NK-92 treated with Interleukin-12 subunit alpha and Interleukin-12 subunit beta, amount 100 ng/mL, for 24 hours (cell line): ENCODE measurements at regions not wholly inside any gene's neighbourhood (a gene's known extent, or its start where the extent isn't known, plus 50 kb on each side); places are given as distances from the start of the nearest gene placed in this dataset.

Source experiments
- DNase-seq: peaks from one replicate; lab custom pipeline; 2025; lab: John Stamatoyannopoulos, UW

DNA sequence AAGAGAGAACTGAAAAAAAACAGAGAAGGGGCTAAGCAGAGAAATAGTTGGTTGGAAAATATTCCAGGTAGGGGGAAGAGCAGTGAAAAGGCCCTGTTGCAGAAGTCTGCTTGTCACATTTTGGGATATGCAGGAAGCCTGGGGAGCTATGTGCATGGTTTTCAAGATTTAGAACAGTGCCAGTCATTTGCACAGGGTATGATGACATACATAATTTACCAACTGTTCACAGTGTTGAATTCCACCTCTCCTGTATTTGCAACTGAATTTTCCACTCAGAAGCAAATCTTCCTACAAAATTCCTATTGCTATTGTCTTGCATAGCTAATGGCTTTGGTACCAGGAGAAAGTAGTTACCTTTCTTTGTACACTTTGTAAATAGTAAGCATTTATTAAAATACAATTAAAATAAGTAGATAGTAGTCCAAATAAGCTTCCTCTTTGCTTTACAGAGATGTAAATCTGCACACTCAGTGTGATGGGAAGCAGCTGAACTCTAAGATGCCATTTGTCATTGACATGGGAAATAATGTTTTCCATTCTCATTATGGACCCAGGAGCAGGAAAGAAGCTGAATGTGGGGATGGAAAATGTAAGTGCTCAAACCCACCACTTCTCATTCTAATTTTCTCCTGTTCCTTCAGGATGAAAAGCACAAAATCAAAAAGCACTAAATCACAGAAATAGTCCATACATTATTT is 177.4 kb downstream of the BTG1 start:
- DNase-seq: no peak

DNA sequence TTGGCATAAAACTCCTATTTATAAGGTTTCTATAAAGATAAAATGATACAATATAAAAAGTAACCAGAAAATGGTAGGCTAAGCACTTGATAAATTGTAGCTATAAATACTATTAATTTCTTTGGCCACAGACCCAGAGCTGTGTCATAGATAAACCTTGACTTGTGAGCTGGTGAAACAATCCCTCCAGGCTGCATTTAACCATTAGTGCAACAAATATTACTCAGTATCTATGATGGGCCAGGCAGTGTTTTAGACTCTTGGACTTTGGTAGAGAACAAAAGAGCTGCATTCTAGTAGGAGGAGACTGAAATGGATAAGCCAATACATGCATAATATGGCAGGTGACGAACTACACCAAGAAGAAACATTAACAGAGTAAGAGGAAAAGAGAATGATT is 178.1 kb downstream of the BTG1 start:
- no peak for DNase-seq

DNA sequence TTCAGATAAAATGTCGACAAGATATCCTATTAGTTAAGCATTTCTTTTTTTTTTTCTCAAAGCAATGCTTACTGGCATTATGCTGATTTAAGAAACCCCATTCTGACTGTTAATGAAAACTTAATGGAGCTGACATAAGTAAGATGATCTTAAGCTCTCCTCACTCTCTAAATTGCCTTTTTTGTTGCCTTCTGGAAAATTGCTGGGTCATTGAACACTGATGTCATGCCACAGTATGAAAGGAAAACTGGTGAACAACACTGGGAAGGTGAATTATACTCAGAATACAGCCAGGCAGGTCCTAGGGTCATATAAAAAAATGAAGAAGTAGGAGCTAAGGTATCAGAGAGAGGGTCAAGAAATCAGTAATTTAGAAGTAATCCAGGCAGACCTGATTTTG is 179.9 kb downstream of the BTG1 start:
- no peak for DNase-seq

DNA sequence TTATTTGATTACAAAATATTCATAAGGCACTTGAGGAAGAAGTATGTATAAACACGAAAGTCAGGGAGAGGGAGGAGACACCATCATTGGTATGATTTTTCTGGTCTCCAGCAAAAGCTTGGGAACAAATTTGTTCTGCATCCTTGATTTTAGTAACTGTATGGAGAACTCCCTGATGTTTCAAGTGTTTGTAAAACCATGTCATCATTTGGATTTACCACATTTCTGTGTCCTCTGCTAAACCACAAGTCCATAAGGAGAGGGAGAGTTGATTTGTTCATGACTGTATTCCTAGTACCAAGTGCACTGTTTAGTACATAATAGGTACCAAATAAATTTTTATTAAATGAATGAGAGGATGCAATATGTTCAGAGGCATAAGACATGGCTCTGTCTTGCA is 181.1 kb downstream of the BTG1 start:
- no peak for DNase-seq

DNA sequence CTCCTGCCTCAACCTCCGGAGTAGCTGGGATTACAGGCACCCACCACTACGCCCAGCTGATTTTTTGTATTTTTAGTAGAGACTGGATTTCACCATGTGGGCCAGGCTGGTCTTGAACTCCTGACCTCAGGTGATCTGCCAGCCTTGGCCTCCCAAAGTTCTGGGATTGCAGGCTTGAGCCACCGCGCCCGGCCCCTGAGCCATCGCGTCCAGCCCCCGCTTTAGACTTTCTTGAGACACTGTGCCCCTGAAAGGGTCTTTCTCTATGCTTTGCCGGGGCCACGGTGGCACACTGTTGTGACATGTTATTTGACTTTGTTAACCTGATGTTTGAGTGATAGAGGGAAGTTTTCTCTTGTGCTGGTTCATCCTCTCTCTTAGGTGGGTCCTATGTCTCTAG is 186.4 kb downstream of the BTG1 start:
- no peak for DNase-seq

DNA sequence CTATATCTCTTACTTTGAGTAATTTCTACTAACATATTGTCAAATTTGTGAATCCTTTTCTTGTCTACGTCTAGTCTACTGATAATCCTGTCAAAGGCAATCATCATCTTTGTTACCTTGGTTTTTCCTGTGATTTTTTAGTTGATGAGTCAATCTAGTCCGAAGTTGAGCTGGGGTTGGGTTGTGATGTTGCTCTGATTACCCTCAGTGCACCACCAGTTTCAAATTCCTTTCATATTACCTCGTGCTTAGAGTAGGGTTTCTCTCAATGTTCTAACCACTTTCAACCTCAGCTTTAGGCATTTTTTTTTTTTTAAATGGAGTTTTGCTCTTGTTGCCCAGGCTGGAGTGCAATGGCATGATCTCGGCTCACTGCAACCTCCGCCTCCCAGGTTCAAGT is 186.8 kb downstream of the BTG1 start:
- DNase-seq: no peak

DNA sequence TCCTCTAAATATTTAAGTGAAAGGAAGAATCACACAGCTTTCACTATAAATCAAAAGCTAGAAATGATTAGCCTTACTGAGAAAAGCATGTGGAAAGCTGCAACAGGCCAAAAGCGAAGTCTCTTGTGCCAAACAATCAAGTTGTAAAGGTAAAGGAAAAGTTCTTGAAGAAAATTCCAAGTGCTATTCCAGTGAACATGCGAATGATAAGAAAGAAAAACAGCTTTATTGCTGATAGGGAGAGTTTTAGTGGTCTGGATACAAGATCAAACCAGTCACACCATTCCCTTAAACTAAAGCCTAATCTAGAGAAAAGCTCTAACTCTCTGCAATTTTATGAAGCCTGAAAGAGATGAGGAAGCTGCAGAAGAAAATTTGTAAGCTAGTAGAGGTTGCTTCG is 190.9 kb downstream of the BTG1 start:
- no peak for DNase-seq

DNA sequence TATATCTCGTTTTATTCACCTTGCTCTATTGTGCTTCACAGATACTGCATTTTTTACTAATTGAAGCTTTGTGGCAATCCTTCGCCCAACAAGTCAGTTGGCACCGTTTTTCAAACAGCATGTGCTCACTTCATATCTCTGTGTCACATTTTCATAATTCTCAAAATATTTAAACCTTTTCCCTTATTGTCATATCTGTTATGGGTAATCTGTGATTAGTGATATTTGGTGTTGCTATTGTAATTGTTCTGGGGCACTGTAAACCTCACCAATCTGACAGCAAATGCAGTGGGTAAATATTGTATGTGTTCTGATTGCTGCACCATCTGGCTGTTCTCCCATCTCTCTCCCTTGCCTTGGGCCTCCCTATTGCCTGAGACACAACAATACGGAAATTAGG is 191.3 kb downstream of the BTG1 start:
- no peak for DNase-seq

DNA sequence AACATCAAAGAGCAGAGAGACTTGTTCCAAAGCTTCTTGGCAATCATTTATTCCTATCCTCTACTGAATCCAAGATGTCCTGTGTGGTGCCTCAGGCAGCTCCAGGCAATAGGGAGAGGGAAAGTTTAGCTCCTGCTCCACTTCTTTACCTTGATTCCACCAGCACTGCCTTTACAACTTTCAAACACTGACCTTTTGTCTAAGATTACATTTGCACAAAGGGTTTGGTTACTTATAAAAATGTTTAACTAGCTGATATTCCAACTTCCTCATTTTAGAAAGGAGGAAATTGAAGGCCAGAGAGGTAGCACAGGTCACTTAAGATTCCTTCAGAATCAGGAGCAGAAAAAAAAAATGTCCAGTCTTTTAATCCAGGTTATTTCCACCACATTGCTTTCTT is 192.7 kb downstream of the BTG1 start:
- no peak for DNase-seq

DNA sequence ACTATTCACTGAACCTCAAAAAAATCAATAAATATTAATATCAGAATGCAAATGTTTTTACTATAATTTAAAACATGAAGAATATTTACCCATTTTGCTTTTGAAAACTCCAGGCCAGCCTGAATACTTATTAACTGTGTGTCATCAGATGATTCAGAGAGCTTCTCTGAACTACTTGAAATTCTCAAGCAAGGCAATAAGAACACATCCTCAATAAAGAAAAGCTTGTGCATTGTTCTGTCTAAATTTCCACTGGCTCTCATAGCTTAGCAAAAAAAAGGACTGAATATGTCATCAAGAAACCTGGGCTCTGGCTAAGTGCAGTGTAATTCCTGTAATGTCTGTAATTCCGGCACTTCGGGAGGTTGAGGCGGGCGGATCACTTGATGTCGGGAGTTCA is 194.1 kb downstream of the BTG1 start:
- no peak for DNase-seq

DNA sequence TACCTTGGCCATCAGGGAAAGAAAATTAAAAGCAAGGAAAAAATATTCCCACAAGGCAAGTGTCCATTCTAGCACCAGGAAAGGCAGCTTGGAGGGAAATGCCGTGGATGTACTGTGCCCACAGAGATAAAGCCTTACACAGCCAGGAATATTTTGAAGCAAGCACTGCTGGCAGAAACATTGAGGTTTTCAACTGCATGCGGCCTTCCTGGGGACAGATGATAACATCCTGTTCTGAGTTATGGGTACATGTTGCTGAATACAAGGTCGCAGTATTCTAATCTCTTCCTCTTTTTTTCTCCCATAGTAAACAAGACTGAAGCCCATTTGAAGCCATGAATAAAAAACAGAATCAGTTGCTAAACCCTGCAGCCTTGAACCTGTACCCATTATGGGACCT is 197.1 kb downstream of the BTG1 start:
- DNase-seq: no peak

DNA sequence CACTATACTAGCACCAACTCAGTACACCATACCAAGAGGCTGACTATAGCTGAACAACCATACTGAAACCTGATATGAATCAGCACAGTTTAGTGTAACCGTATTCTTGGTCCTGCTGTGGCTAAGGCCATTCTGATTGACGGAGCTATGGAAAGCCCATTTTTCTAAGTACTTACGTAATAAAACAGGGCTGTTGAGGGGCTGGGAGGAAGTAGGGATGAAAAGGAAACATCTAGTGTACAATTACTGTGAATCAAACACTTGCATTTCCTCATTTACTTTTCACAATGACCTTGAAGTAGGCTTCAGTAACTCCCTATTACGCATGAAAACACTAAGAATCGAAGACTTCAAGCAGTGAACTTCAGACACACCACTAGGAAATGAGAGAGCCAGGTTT is 198.2 kb downstream of the BTG1 start:
- no peak for DNase-seq

DNA sequence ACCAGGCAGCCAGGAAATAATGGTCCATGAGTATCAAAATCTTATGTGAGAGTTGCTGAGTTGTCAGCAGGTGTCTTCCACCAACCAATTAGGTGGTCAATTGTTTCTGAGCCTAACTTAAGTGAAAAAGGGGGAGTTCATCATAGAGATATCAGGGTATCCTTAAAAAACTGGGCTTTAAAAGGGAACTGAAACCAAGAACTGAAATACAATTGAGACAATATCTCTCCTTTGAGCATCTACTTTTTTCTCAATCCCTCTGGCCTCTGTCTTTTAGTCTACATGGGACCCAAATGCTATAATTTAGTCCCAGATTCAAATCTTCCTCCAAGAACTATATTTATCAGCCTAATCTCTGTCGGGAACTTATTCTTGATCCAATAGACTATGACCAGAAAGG is 201.0 kb downstream of the BTG1 start:
- no peak for DNase-seq

DNA sequence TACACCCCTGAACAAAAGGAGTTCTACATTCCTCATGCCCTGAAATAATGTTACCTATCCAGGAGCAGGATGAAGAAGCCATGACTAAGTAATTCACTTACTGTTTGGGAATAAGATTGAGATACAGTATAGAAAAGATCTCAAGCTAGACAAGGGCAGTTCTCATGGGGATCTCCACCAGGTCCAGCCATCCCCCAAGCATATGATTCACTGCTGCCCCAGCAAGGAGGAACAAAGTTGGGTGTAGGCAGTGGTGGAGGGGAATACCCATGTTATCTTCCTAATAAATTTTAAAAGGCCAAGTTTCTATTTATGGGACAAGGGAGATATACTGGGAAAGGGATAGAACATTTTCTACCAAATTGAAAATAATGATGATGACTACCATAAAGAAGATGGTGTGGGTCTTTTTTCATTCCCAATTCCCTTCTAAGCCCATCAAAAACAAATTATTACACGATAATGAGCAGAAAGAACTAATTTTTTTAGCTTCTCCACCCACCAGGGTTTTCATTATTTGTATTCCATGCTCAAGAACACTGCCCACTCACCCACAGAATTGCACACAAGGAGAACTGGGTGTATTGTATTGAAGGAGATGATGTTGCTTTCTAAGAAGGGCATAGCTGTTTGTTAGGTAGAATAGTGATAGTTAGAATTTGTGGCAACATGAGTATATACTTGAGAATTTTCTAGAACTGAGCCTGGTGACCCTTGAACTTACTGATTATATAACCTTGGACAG is 204.6 kb downstream of the BTG1 start:
- no peak for DNase-seq

DNA sequence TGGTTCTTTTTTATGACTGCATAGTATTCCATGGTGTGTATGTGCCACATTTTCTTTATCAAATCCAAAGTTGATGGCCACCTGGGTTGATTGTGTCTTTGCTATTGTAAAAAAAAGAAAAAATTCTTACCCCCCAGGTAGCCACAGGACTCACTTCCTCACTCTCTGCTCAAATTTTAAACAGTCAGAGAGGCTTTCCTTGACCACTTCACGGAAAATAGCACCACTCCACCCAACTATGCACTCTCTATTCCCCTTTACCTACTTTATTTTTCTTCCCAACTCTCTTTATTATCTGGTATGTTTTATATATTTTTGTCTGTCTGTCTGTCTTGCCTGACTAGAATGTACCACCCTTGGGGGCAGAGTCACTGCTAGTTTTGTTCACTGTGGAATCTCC is 205.3 kb downstream of the BTG1 start:
- DNase-seq: no peak

DNA sequence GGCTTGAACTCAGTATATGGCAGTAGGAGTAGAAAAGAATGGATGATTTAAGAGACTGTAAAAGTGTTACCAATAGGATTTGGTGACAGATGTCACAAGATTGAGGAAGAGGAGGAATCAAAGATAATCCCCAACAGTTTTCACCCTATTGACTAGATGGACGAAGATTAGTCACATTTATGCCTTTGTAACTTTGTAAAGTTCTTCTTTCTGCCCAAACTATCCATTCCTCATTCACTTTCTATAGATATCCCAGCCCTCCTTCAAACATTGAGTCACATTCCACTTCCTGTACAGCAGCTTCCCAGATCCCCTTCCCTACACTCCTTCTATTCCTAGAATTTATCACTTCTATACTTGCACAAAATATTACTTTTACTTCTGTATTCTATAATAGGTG is 207.9 kb downstream of the BTG1 start:
- no peak for DNase-seq

DNA sequence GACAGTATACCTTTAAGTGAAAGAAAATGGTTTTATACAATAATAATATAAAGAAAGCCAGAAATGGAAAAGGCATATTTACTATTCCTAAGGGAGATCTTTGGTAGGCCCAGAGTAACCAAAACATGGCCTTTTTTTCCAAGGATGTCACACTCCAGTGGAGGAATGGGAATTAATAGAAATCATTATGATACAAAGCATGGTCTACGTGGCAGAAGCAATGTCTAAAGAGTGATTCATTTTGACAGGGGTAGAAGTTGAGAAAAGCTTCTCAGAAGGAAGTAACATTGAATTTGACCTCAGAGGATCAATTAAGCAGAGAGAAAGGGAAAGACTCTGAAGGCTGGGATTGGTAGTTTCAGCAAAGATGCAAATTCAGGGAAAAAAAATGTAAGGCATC is 208.6 kb downstream of the BTG1 start:
- DNase-seq: no peak

DNA sequence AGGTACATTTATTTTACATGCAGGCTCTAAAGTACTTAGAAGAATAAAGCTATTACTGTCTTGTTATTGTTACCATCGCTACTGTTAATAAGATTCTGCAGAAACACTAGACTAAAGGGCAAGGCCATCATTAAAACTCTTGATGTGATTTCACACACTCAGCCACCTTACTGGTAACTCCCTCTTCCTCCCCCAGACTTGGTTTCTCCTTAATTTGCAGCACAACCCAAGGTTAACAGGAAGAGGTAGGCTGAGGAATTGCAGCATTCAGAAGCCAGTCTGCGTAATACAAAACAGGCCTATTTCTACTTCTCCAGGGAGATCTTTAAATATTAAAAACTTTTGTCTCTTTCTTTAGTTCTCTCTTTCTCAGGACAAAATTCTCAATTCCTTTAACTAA is 210.3 kb downstream of the BTG1 start:
- DNase-seq: no peak

DNA sequence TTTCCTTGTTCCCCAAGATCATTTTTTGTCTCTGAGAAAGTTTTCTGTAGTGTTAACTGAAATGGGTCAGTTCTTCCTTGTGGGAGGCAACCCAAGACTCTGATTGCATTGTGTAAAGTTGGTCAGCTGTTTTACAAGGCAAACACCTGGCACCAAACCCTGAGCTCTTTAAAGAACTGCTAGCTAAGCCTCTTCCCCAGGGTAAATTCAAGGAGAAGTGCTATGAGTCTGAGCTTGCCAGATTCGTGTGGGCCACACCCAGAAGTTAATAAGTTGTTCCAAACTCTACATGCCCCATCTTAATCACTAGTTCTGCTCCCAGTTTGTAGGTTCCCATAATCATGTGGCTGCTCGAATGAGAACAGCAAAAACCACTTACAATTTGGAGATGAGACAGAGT is 214.5 kb downstream of the BTG1 start:
- no peak for DNase-seq

DNA sequence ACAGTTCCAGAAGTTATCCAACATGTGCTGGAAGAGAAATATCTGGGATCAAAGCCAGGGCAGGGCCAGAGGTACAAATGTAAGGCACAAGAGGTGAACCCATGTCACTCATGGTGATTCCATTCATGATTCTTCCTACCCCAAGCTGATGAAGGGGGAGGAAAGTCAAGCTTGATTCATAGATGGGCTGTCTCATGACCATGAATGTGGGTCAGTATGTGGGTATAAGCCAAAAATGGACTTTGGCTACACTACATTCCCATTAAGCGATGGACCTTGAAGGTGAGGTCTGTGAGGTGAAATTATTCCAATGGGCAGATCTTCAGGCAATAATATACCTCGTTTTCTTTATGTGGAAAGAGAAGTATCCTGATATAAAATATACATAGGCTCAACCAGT is 217.1 kb downstream of the BTG1 start:
- no peak for DNase-seq

DNA sequence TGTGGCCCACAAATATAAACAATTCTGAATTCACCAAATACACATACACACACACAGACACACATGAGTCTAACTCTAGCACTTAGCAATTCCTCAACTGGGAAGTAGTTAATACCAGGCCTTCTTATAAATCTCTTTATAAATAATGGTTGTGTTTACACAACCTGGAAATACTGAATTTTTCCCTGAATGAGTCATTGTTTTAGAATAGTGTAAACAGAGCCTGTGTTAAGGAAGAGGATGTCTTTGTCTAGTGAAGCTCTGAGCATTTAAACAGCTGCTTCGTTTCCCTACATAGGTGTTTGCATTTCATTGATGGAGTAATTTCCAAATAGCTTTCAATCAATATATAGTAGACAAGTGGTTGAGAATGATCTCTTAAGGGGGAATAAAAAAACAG is 218.8 kb downstream of the BTG1 start:
- DNase-seq: no peak

DNA sequence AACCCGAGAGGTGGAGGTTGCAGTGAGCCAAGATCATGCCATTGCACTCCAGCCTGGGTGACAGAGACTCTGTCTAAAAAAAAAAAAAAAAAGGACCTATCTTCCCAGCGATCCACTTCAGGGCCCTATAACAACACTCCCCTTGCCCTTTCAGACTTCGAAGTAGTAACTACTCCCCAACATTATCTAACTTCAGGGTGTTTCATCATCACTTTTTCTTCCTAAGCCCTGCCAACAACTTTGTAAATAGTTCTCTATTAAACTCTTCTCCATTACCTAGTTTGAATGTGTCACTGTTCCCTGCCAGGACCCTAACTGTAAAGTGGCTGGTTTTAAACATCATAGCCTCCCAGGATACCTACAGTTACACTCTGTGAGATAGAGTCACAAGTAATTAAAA is 220.8 kb downstream of the BTG1 start:
- no peak for DNase-seq

DNA sequence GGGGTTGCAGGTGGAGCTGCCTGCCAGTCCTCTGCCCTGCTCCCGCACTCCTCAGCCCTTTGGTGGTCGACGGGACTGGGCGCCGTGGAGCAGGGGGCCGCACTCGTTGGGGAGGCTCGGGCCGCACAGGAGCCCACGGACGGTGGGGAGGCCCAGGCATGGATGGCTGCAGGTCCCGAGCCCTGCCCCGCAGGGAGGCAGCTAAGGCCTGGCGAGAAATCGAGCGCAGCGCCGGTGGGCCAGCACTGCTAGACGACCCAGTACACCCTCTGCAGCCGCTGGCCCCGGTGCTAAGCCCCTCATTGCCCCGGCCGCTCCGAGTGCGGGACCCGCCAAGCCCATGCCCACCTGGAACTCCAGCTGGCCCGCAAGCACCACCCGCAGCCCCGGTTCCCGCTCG is 221.8 kb downstream of the BTG1 start:
- DNase-seq: no peak

DNA sequence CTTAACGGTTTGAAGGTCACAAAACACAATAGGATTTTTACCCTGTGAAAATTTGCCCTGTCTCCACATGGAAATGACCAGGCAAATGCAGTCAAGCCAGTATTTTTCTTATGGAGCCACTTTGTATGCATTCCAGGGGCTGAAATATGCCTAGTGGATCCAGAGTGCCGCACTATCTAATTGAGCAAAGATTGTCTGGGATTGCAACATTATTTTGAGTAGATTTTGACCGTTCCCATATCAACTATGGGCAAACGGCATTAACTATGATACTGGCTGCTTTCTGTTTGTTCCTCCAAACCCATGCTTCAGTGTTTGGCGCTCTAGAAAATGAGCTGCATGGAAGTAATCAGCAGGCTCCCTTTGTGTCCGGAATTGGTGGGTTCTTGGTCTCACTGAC is 223.0 kb downstream of the BTG1 start:
- no peak for DNase-seq
